ENCODE measurements at regions not wholly inside any gene's neighbourhood (a gene's known extent, or its start where the extent isn't known, plus 50 kb on each side); places are given as distances from the start of the nearest gene placed in this dataset.

- DNase-seq, result no peak
Measured at GRCh38 chr18:55864281-55864680, 276.3 kb upstream of the TCF4 start.

GRCh38 chr18:55863876-55864275 is 275.9 kb upstream of the TCF4 start:
- peak; percentile 93 for DNase-seq

- DNase-seq, result peak; percentile 49
Measured at GRCh38 chr18:55863391-55863706, 275.4 kb upstream of the TCF4 start.

- no peak for DNase-seq
Measured at GRCh38 chr18:55862693-55863390, 274.9 kb upstream of the TCF4 start.

GRCh38 chr18:55861266-55861665 is 273.3 kb upstream of the TCF4 start:
- DNase-seq, result peak; percentile 19

- no peak for DNase-seq
Measured at GRCh38 chr18:55858661-55859515, 270.9 kb upstream of the TCF4 start.

GRCh38 chr18:55857956-55858355 is 270.0 kb upstream of the TCF4 start:
- no peak for DNase-seq

- no peak for DNase-seq
Measured at GRCh38 chr18:55857409-55857808, 269.4 kb upstream of the TCF4 start.

- no peak for DNase-seq
Measured at GRCh38 chr18:55856679-55857078, 268.7 kb upstream of the TCF4 start.

GRCh38 chr18:55856229-55856628 is 268.2 kb upstream of the TCF4 start:
- DNase-seq, result no peak

- DNase-seq, result no peak
Measured at GRCh38 chr18:55853268-55853667, 265.3 kb upstream of the TCF4 start.

GRCh38 chr18:55850904-55851303 is 262.9 kb upstream of the TCF4 start:
- DNase-seq, result no peak

GRCh38 chr18:55849391-55849790 is 261.4 kb upstream of the TCF4 start:
- no peak for DNase-seq

- DNase-seq, result no peak
Measured at GRCh38 chr18:55847960-55848359, 260.0 kb upstream of the TCF4 start.

GRCh38 chr18:55845221-55845620 is 257.2 kb upstream of the TCF4 start:
- no peak for DNase-seq

- no peak for DNase-seq
Measured at GRCh38 chr18:55844382-55844781, 256.4 kb upstream of the TCF4 start.

GRCh38 chr18:55841314-55841713 is 253.3 kb upstream of the TCF4 start:
- DNase-seq, result no peak

- DNase-seq, result no peak
Measured at GRCh38 chr18:55840601-55841170, 252.7 kb upstream of the TCF4 start.

GRCh38 chr18:55839343-55839742 is 251.4 kb upstream of the TCF4 start:
- no peak for DNase-seq

- no peak for DNase-seq
Measured at GRCh38 chr18:55838841-55839240, 250.8 kb upstream of the TCF4 start.

GRCh38 chr18:55838319-55838718 is 250.3 kb upstream of the TCF4 start:
- DNase-seq, result no peak

GRCh38 chr18:55833543-55833942 is 245.6 kb upstream of the TCF4 start:
- no peak for DNase-seq

- DNase-seq, result no peak
Measured at GRCh38 chr18:55830544-55830943, 242.6 kb upstream of the TCF4 start.

- DNase-seq, result no peak
Measured at GRCh38 chr18:55821219-55821618, 233.2 kb upstream of the TCF4 start.

Measured in NCI-H1694 (cell line).